HepG2 (cell line): ENCODE measurements at regions not wholly inside any gene's neighbourhood (a gene's known extent, or its start where the extent isn't known, plus 50 kb on each side); places are given as distances from the start of the nearest gene placed in this dataset.

Source experiments
- ATAC-seq: fragments of 200-7000 bp; cut with Tn5 transposase; 3 replicates; pipeline ENCODE4 v1.9.1; 2020; ENCODE audit warnings: mild to moderate bottlenecking, moderate library complexity
- BruUV-seq: library from RNA; stranded (reverse); fragments of 400-500 nt; replicated peaks from 2 replicates; lab custom pipeline; 2021; lab: Mats Ljungman, UMichigan
- CTCF ChIA-PET: fragments of 300-600 bp; formaldehyde crosslinking; extraction: SDS; loops from one replicate; lab custom pipeline; 2021; ENCODE audit warnings: low total read pairs, inconsistent platforms, low intra/inter-chr PET ratio; lab: Yijun Ruan, JAX
- POLR2A ChIA-PET: fragments of 350-600 bp; sonication (Branson Sonifier 250); formaldehyde crosslinking; loops from one replicate; lab custom pipeline; 2020; ENCODE audit warnings: antibody characterized with exemption, inconsistent platforms; lab: Yijun Ruan, JAX
- DNase-seq: peaks from one replicate; pipeline ENCODE4 v3.0.0-alpha.2; 2015; ENCODE audit warnings: low spot score
- FAIRE-seq: peaks from 3 replicates; lab custom pipeline; 2011; peaks lifted over from hg19 to GRCh38; lab: Jason Lieb, UNC
- H2AFZ ChIP-seq: one replicate; pipeline ENCODE4 v1.6.1; 2011; ENCODE audit warnings: low read length, inconsistent platforms
- H3K27ac ChIP-seq: fragments of 300-600 bp; 3 replicates; pipeline ENCODE4 v1.8.0; 2011; ENCODE audit warnings: mixed run types, mild to moderate bottlenecking, mixed read lengths, low read length, inconsistent platforms; ENCODE audit not compliant: insufficient read depth; ENCODE audit errors: extremely low read length
- H3K27me3 ChIP-seq, 2 experiments: fragments of 200-600 bp in 1 of 2; 2 replicates in 1 of 2; 3 replicates in 1 of 2; pipeline versions ENCODE4 v1.6.0 to v1.8.0; 2011; ENCODE audit warnings: low read length in 2 of 2, mild to moderate bottlenecking in 2 of 2, moderate library complexity in 2 of 2, inconsistent platforms in 1 of 2; ENCODE audit not compliant: insufficient read depth in 2 of 2, control insufficient read depth in 1 of 2
- H3K36me3 ChIP-seq, 2 experiments: fragments of 200-600 bp in 1 of 2; replicated peaks in 1 of 2; 2 replicates in 1 of 2; 3 replicates in 1 of 2; pipeline versions ENCODE4 v1.5.1 to v1.8.0; 2011; ENCODE audit warnings: low read length in 2 of 2, inconsistent platforms in 1 of 2; ENCODE audit not compliant: insufficient read depth in 2 of 2, control insufficient read depth in 1 of 2
- H3K4me1 ChIP-seq: 2 replicates; pipeline ENCODE4 v1.5.1; 2012; ENCODE audit warnings: low read length, inconsistent platforms; ENCODE audit not compliant: insufficient read depth
- H3K4me2 ChIP-seq: 2 replicates; pipeline ENCODE4 v1.6.0; 2011; ENCODE audit warnings: low read depth, low read length, inconsistent platforms
- H3K4me3 ChIP-seq, 3 experiments: fragments of 200-600 bp in 1 of 3; sonication (generic), shearing (Covaris generic) in 1 of 3; replicated peaks in 1 of 3; 2 replicates each; pipeline ENCODE4 v1.5.1; 2011 to 2016; ENCODE audit warnings: low read length in 3 of 3, inconsistent platforms in 2 of 3, low read depth in 2 of 3, mild to moderate bottlenecking in 2 of 3, control low read depth in 1 of 3, mixed read lengths in 1 of 3; ENCODE audit not compliant: insufficient read depth in 1 of 3
- H3K79me2 ChIP-seq: one replicate; pipeline ENCODE4 v1.6.1; 2011; ENCODE audit warnings: low read length, inconsistent platforms; ENCODE audit not compliant: insufficient read depth
- H3K9ac ChIP-seq: 2 replicates; pipeline ENCODE4 v1.6.0; 2011; ENCODE audit warnings: mild to moderate bottlenecking, low read depth, low read length, inconsistent platforms; ENCODE audit not compliant: insufficient read depth
- H3K9me3 ChIP-seq: 2 replicates; pipeline ENCODE4 v1.5.1; 2012; ENCODE audit warnings: mild to moderate bottlenecking, low read length
- H4K20me1 ChIP-seq: 2 replicates; pipeline ENCODE4 v1.6.0; 2011; ENCODE audit warnings: inconsistent platforms, mild to moderate bottlenecking, low read length, moderate library complexity; ENCODE audit not compliant: insufficient read depth
- ARID4A ChIP-seq: sonication (generic); formaldehyde crosslinking; IDR thresholded peaks from 2 replicates; pipeline ENCODE4 v1.5.0; 2020; ENCODE audit warnings: mild to moderate bottlenecking, missing genetic modification reagents, borderline replicate concordance
- CHD4 ChIP-seq: fragments of 200-600 bp; sonication (generic); IDR thresholded peaks from 2 replicates; pipeline ENCODE4 v1.7.0; 2017; ENCODE audit warnings: mild to moderate bottlenecking, low read length, borderline replicate concordance
- GMEB2 ChIP-seq: IDR thresholded peaks from 2 replicates; pipeline ENCODE4 v1.6.1; 2016; ENCODE audit warnings: missing biosample characterization, missing genetic modification reagents, low read depth
- GPBP1L1 ChIP-seq: sonication (generic); formaldehyde crosslinking; IDR thresholded peaks from 2 replicates; pipeline ENCODE4 v1.5.0; 2020; ENCODE audit warnings: mild to moderate bottlenecking, missing genetic modification reagents
- ZNF567 ChIP-seq: sonication (generic); formaldehyde crosslinking; IDR thresholded peaks from 2 replicates; pipeline ENCODE4 v1.8.1; 2023; ENCODE audit warnings: mild to moderate bottlenecking, missing genetic modification reagents, borderline replicate concordance
- WGBS: methylation state at CpG from one replicate; pipeline ENCODE4 v1.1.6; 2017; ENCODE audit warnings: low lambda C conversion rate; 5-methylcytosine and 5-hydroxymethylcytosine counted together
- in situ Hi-C: cut with HindIII; loops from 2 replicates; pipeline ENCODE4 v1.10.0; 2017; ENCODE audit warnings: low pct_unique_long_range_greater_than_20kb; ENCODE audit not compliant: extremely low pct_ligation_motif_present
- intact Hi-C: fragments of 100-400 bp; cut with micrococcal nuclease; formaldehyde crosslinking; loops from one replicate; pipeline ENCODE4 v1.10.0; 2022; ENCODE audit not compliant: unreplicated experiment

GRCh38 chr6:6834356-6835222 is 246.1 kb downstream of the LY86 start:
- Histone ChIP-seq H4K20me1 (no peaks in the 10 kb centered on the region), H3K9ac (no peak overlapping the region), H3K27ac (no peak overlapping the region), H3K36me3 (no peaks in the 10 kb centered on the region), H3K79me2 (no peaks in the 10 kb centered on the region), H3K9me3 (no peaks in the 10 kb centered on the region), H3K4me3 (no peak overlapping the region), H3K27me3 (peaks cover 0 to 39% of the 10 kb centered on the region in 2 experiments; a peak in 4 of 5 replicates), H3K4me1 (no peaks in the 10 kb centered on the region), H3K4me2 (no peak overlapping the region), H2AFZ (no peak overlapping the region)
- intact Hi-C loops = no loop called here
- no peak for TF ChIP-seq GPBP1L1
- no peak for TF ChIP-seq GMEB2 (CRISPR knock-in tag)
- no peak for TF ChIP-seq ZNF567 (CRISPR knock-in tag)
- TF ChIP-seq CHD4 = no peak
- TF ChIP-seq ARID4A (CRISPR knock-in tag) = no peak
- no peak for FAIRE-seq
- no TSS peak for BruUV-seq
- 30% methylated on average over 16 of the region's 16 CpGs for WGBS
- POLR2A ChIA-PET = no interaction called here
- no peak for DNase-seq
- no peak for ATAC-seq
- in situ Hi-C loops = no loop called here
- CTCF ChIA-PET = no interaction called here
